ENCODE measurements at regions not wholly inside any gene's neighbourhood (a gene's known extent, or its start where the extent isn't known, plus 50 kb on each side); places are given as distances from the start of the nearest gene placed in this dataset.

- Histone ChIP-seq H3K27ac (no peak overlapping the region), H3K27me3 (no peaks in the 10 kb centered on the region), H3K4me3 (no peak overlapping the region), H3K36me3 (no peaks in the 10 kb centered on the region), H3K4me1 (peaks cover 0 to 7% (median 0%) of the 10 kb centered on the region in 12 donors), H3K9me3 (peaks cover 0 to 7% (median 0%) of the 10 kb centered on the region in 12 donors)
- intact Hi-C loops (cut with DNase I): no loop called here
- DNase-seq (no peak), ATAC-seq (no peak)
- 82 to 88% (median 86%) methylated on average over 2 of the region's 2 CpGs for WGBS, 4 donors
- TF ChIP-seq POLR2A (IDR thresholded peaks at IDR 0.05): no peak
- no peak for TF ChIP-seq CTCF (IDR thresholded peaks at IDR 0.05)
Observed at GRCh38 chr6:141024526-141024925, 1108.2 kb upstream of the GJE1 start.

GRCh38 chr6:141017941-141018340, 1114.8 kb upstream of the GJE1 start:
- intact Hi-C loops (cut with DNase I): no loop called here
- no peak for TF ChIP-seq CTCF (IDR thresholded peaks at IDR 0.05)
- TF ChIP-seq POLR2A (IDR thresholded peaks at IDR 0.05): no peak
- no peaks in the 10 kb centered on the region for H3K4me1 ChIP-seq
- ATAC-seq (no peak), DNase-seq (no peak)
- no peak overlapping the region for H3K4me3 ChIP-seq
- H3K27me3 ChIP-seq: no peaks in the 10 kb centered on the region
- peaks cover 0 to 6% (median 0%) of the 10 kb centered on the region in 12 donors for H3K9me3 ChIP-seq
- H3K27ac ChIP-seq: no peak overlapping the region
- H3K36me3 ChIP-seq: no peaks in the 10 kb centered on the region
- 92 to 95% (median 92%) methylated on average over 5 of the region's 5 CpGs for WGBS, 4 donors

GRCh38 chr6:141000917-141001316, 1131.8 kb upstream of the GJE1 start:
- 80 to 85% (median 83%) methylated on average over 2 of the region's 2 CpGs for WGBS, 4 donors
- Histone ChIP-seq H3K27me3 (no peaks in the 10 kb centered on the region), H3K27ac (no peak overlapping the region), H3K36me3 (no peaks in the 10 kb centered on the region), H3K4me3 (no peak overlapping the region), H3K4me1 (no peaks in the 10 kb centered on the region), H3K9me3 (no peaks in the 10 kb centered on the region)
- ATAC-seq (no peak), DNase-seq (no peak)
- intact Hi-C loops (cut with DNase I): no loop called here
- TF ChIP-seq CTCF (IDR thresholded peaks at IDR 0.05) (no peak), POLR2A (IDR thresholded peaks at IDR 0.05) (no peak)

- no peak for ATAC-seq
- no peak overlapping the region for H3K27ac ChIP-seq
- 96 to 100% (median 97%) methylated on average over 1 of the region's 1 CpG for WGBS, 4 donors
- TF ChIP-seq POLR2A (IDR thresholded peaks at IDR 0.05) (no peak), CTCF (IDR thresholded peaks at IDR 0.05) (no peak)
- H3K9me3 ChIP-seq: peaks cover 0 to 21% (median 4%) of the 10 kb centered on the region in 12 donors
- H3K27me3 ChIP-seq: no peaks in the 10 kb centered on the region
- intact Hi-C loops (cut with DNase I): no loop called here
- peaks cover 0 to 8% (median 0%) of the 10 kb centered on the region in 12 donors for H3K4me1 ChIP-seq
- DNase-seq: no peak
- no peak overlapping the region for H3K4me3 ChIP-seq
- no peaks in the 10 kb centered on the region for H3K36me3 ChIP-seq
Observed at GRCh38 chr6:140993515-140993914, 1139.2 kb upstream of the GJE1 start.

Measured in heart left ventricle (tissue), 16 donors.